HG03025 (cell line): ENCODE measurements at regions not wholly inside any gene's neighbourhood (a gene's known extent, or its start where the extent isn't known, plus 50 kb on each side); places are given as distances from the start of the nearest gene placed in this dataset.

Source experiments
- ATAC-seq: cut with Tn5 transposase; IDR thresholded peaks from one replicate; pipeline ENCODE4 v1.9.1; 2021; ENCODE audit warnings: mild to moderate bottlenecking, moderate library complexity; ENCODE audit not compliant: unreplicated experiment, low FRiP score

- ATAC-seq, result no peak
These were observed 69.1 kb upstream of the GALNT13 start for GRCh38 chr2:153802671-153803070.

GRCh38 chr2:153808679-153809078, 63.0 kb upstream of the GALNT13 start:
- no peak for ATAC-seq

GRCh38 chr2:153811516-153811915, 60.2 kb upstream of the GALNT13 start:
- no peak for ATAC-seq

DNA sequence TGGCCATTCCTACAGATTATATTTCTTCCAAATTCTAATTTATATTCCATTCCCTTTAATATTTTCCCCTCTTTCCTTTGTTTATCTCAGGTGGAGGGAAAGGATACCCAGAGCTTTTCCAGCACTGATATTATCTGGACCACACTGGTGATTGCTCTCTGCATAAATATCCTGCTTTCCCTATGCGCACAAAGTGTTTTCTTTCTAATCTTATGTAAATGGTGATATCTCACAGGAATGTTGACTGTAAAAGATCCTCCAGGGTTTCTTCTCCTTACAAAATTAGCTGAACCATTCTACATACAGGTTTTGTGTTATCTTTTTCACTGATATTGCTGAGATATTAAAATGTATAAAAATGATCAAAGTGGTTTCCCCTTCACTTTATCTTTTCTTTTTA, 59.1 kb upstream of the GALNT13 start:
- no peak for ATAC-seq

- no peak for ATAC-seq
These were observed 53.5 kb upstream of the GALNT13 start for GRCh38 chr2:153818242-153818641.

- no peak for ATAC-seq
These were observed 52.6 kb upstream of the GALNT13 start for GRCh38 chr2:153819074-153819473.

- no peak for ATAC-seq
These were observed 52.2 kb upstream of the GALNT13 start for GRCh38 chr2:153819501-153819900.
